Prostate gland (tissue), 2 donors: ENCODE measurements at regions not wholly inside any gene's neighbourhood (a gene's known extent, or its start where the extent isn't known, plus 50 kb on each side); places are given as distances from the start of the nearest gene placed in this dataset.

Source experiments
- POLR2A ChIP-seq: fragments of 450-650 bp; IDR thresholded peaks from one replicate; pipeline ENCODE4 v1.6.1; 2016; ENCODE audit warnings: antibody characterized with exemption, mild to moderate bottlenecking
- POLR2AphosphoS5 ChIP-seq: sonication (generic); formaldehyde crosslinking; IDR thresholded peaks from one replicate; pipeline ENCODE4 v1.6.1; 2017; ENCODE audit warnings: antibody characterized with exemption
- TF ChIP-seq, protein P1 (sequence below), 4 experiments: fragments of 200-600 bp in 2 of 4; fragments of 450-650 bp in 2 of 4; sonication (generic) in 2 of 4; IDR thresholded peaks; 1 replicate in 3 of 4; 2 replicates in 1 of 4; pipeline ENCODE4 v1.5.1; 2016 to 2019; ENCODE audit warnings: antibody characterized with exemption in 4 of 4, mild to moderate bottlenecking in 2 of 4, moderate library complexity in 2 of 4

DNA sequence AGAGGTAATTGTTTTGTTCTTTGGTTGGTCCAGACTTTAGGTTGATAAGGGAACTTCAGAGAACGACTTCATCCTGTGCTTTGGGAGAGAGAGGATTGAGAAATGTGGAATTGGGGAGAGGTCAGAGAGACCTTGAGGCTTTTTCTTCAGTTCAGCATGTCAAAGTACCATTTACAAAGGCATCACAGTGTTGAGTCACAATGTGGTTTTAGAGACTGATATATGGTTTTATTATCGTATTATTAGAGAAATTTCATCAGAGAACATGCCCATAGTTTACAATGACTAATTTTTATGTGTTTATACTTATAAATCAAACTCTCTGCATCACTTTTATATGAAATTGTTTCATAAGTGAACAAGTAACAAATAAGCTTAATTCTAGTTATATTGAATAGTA lies 626.6 kb downstream of the DSC3 start:
- TF ChIP-seq, protein P1, sequence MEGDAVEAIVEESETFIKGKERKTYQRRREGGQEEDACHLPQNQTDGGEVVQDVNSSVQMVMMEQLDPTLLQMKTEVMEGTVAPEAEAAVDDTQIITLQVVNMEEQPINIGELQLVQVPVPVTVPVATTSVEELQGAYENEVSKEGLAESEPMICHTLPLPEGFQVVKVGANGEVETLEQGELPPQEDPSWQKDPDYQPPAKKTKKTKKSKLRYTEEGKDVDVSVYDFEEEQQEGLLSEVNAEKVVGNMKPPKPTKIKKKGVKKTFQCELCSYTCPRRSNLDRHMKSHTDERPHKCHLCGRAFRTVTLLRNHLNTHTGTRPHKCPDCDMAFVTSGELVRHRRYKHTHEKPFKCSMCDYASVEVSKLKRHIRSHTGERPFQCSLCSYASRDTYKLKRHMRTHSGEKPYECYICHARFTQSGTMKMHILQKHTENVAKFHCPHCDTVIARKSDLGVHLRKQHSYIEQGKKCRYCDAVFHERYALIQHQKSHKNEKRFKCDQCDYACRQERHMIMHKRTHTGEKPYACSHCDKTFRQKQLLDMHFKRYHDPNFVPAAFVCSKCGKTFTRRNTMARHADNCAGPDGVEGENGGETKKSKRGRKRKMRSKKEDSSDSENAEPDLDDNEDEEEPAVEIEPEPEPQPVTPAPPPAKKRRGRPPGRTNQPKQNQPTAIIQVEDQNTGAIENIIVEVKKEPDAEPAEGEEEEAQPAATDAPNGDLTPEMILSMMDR (IDR thresholded peaks at IDR 0.05): no peak
- TF ChIP-seq POLR2A: no peak
- TF ChIP-seq POLR2AphosphoS5: no peak
